ENCODE measurements at regions not wholly inside any gene's neighbourhood (a gene's known extent, or its start where the extent isn't known, plus 50 kb on each side); places are given as distances from the start of the nearest gene placed in this dataset.

GRCh38 chr13:56900549-56901279 lies 240.0 kb upstream of the PRR20A start:
- Histone ChIP-seq H3K4me3 (ENCODE audit: extremely low read depth in 1 of 4, insufficient read depth in 2 of 4, low read depth in 3 of 4, low read length in 4 of 4) (no peak overlapping the region), H3K23me2 (ENCODE audit: low read depth, low read length) (no peaks in the 10 kb centered on the region), H3K9ac (replicated peaks in 1 of 4; ENCODE audit: extremely low read depth in 1 of 4, low read depth in 3 of 4, low read length in 3 of 4) (no peak overlapping the region), H2BK120ac (replicated peaks; ENCODE audit: low read depth, low read length) (no peak overlapping the region), H3K9me3 (ENCODE audit: insufficient read depth in 2 of 2, low read depth in 1 of 2, low read length in 1 of 2) (peaks cover 0 to 9% of the 10 kb centered on the region in 2 experiments; a peak in 1 of 4 replicates), H3K36me3 (ENCODE audit: control insufficient read depth in 2 of 4, insufficient read depth in 4 of 4, low read length in 3 of 4) (no peaks in the 10 kb centered on the region), H3K56ac (replicated peaks; ENCODE audit: insufficient read length, low read depth, low read length) (no peak overlapping the region), H3K27me3 (replicated peaks in 1 of 4; ENCODE audit: control insufficient read depth in 3 of 4, extremely low read depth in 1 of 4, insufficient read depth in 3 of 4, low read length in 3 of 4) (no peaks in the 10 kb centered on the region), H2BK20ac (ENCODE audit: low read length) (no peak overlapping the region), H3K23ac (ENCODE audit: insufficient read length) (no peak overlapping the region), H4K5ac (ENCODE audit: insufficient read length, low read depth, low read length) (no peak overlapping the region), H4K91ac (replicated peaks; ENCODE audit: insufficient read length, low read length) (no peak overlapping the region), H3K27ac (ENCODE audit: low read depth, low read length) (no peak overlapping the region), H3K14ac (ENCODE audit: insufficient read length) (no peak overlapping the region), H3K79me1 (ENCODE audit: low read depth, low read length) (no peaks in the 10 kb centered on the region), H3K4me2 (ENCODE audit: insufficient read depth in 1 of 2, low read depth in 2 of 2, low read length in 2 of 2) (no peak overlapping the region), H4K20me1 (replicated peaks in 1 of 2; ENCODE audit: control insufficient read depth in 1 of 2, insufficient read depth in 2 of 2, low read length in 2 of 2) (no peaks in the 10 kb centered on the region), H2BK12ac (ENCODE audit: low read depth, low read length) (no peak overlapping the region), H2BK15ac (ENCODE audit: low read length) (no peak overlapping the region), H2AFZ (ENCODE audit: low read length) (no peak overlapping the region), H3K18ac (ENCODE audit: extremely low read depth, low read length) (no peak overlapping the region), H4K8ac (ENCODE audit: extremely low read depth, insufficient read depth, low read length) (no peak overlapping the region), H3K79me2 (ENCODE audit: control insufficient read depth in 1 of 2, insufficient read depth in 2 of 2, low read length in 2 of 2) (no peaks in the 10 kb centered on the region), H2AK5ac (ENCODE audit: low read depth, low read length) (no peak overlapping the region), H3K4ac (replicated peaks; ENCODE audit: insufficient read length, low read depth, low read length) (no peak overlapping the region), H2BK5ac (ENCODE audit: low read depth, low read length) (no peak overlapping the region), H3K4me1 (replicated peaks in 1 of 4; ENCODE audit: control insufficient read depth in 3 of 4, insufficient read depth in 4 of 4, low read length in 3 of 4) (no peaks in the 10 kb centered on the region)
- CTCF ChIA-PET (ENCODE audit: partially characterized antibody): interaction anchor here (1.5 kb wide), 1 partner anchor 723 kb away, joined by 3 read pairs; no protein-coding TSS in a partner anchor
- no peak for DNase-seq (ENCODE audit: low read depth in 1 of 2, low spot score in 2 of 2)
- TF ChIP-seq POLR2A (IDR thresholded peaks at IDR 0.05; ENCODE audit: control extremely low read depth in 1 of 2, low read depth in 2 of 2, low read length in 2 of 2) (no peak), CBX8 (IDR thresholded peaks at IDR 0.05; ENCODE audit: borderline replicate concordance, low read depth, low read length) (no peak), GABPA (IDR thresholded peaks at IDR 0.05; ENCODE audit: borderline replicate concordance, insufficient read depth, low read length) (no peak), ATF3 (IDR thresholded peaks at IDR 0.05; ENCODE audit: insufficient read depth, low read depth, low read length) (no peak), POLR2AphosphoS5 (IDR thresholded peaks at IDR 0.05; ENCODE audit: low read depth, low read length) (no peak), RBBP5 (IDR thresholded peaks at IDR 0.05; ENCODE audit: borderline replicate concordance, low read depth, low read length) (no peak), NRF1 (IDR thresholded peaks at IDR 0.05; ENCODE audit: low read depth, low read length) (no peak)
- no peak for FAIRE-seq
- 98% methylated on average over 28 of the region's 30 CpGs; no CpG with 5 or more reads in 1 of the 2 experiments for WGBS, 2 experiments (ENCODE audit: extremely low coverage in 1 of 2, insufficient coverage in 1 of 2, insufficient read length in 1 of 2, insufficient replicate concordance in 2 of 2, low coverage in 1 of 2, low lambda C conversion rate in 2 of 2, missing lambda C conversion rate in 1 of 2)
- POLR2A ChIA-PET (ENCODE audit: partially characterized antibody): no interaction called here

All from H1 (cell line).